Choroid plexus epithelial cell (primary cell): ENCODE measurements at regions not wholly inside any gene's neighbourhood (a gene's known extent, or its start where the extent isn't known, plus 50 kb on each side); places are given as distances from the start of the nearest gene placed in this dataset.

ENCODE experiments used
- DNase-seq: peaks from one replicate; pipeline ENCODE4 v3.0.0-alpha.2; 2010; ENCODE audit warnings: low read depth
- H3K4me3 ChIP-seq: 2 replicates; pipeline ENCODE4 v1.5.1; 2011; ENCODE audit warnings: low read depth, mild to moderate bottlenecking, control low read depth, low read length, moderate library complexity
- CTCF ChIP-seq: conservative IDR thresholded peaks from 2 replicates; pipeline ENCODE4 v1.5.1; 2011; ENCODE audit warnings: low read depth, mild to moderate bottlenecking, control low read depth, inconsistent platforms, low read length, moderate library complexity

- no peak for TF ChIP-seq CTCF
- H3K4me3 ChIP-seq: no peak overlapping the region
- DNase-seq: peak; percentile 63
Observed at GRCh38 chr17:83144421-83145357, 65.3 kb downstream of the METRNL start.

GRCh38 chr17:83145358-83145738 lies 65.9 kb downstream of the METRNL start:
- no peak for DNase-seq
- H3K4me3 ChIP-seq: no peak overlapping the region
- no peak for TF ChIP-seq CTCF

DNA sequence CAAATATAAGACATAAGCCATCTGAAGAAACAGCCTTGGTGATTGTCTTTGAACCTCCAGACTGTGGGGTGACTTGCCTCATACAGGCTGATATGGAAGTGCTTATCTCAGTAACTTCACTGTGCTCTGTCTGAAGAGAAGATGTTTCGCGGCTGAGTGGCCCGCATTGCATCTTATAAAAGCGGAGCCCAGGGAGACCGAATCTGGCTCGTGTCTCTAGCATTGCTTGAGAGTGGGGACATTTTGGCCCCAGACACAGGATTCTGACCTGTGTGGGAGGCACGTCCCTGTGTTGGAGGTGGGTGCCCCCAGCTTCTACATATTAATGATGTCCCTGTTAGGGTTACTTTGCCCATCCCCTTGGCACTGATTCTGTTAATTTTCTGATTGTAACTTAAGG lies 66.4 kb downstream of the METRNL start:
- H3K4me3 ChIP-seq: no peak overlapping the region
- no peak for DNase-seq
- TF ChIP-seq CTCF: no peak

DNA sequence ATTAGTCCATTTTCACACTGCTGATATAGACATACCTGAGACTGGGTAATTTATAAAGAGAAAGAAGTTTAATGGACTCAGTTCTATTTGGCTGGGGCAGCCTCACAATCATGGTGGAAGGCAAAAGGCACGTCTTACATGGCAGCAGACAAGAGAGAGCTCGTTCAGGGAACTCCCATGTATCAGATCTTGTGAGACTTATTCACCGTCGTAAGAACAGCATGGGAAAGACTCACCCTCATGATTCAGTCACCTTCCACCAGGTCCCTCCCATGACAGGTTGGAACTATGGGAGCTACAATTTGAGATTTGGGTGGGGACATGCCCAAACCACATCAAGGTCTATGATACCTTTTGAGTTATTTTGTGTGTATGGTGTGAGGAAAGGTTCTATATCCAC lies 66.9 kb downstream of the METRNL start:
- DNase-seq: no peak
- no peak overlapping the region for H3K4me3 ChIP-seq
- TF ChIP-seq CTCF: no peak

- no peak overlapping the region for H3K4me3 ChIP-seq
- TF ChIP-seq CTCF: no peak
- DNase-seq: no peak
Observed at GRCh38 chr17:83147280-83147679, 67.9 kb downstream of the METRNL start.

DNA sequence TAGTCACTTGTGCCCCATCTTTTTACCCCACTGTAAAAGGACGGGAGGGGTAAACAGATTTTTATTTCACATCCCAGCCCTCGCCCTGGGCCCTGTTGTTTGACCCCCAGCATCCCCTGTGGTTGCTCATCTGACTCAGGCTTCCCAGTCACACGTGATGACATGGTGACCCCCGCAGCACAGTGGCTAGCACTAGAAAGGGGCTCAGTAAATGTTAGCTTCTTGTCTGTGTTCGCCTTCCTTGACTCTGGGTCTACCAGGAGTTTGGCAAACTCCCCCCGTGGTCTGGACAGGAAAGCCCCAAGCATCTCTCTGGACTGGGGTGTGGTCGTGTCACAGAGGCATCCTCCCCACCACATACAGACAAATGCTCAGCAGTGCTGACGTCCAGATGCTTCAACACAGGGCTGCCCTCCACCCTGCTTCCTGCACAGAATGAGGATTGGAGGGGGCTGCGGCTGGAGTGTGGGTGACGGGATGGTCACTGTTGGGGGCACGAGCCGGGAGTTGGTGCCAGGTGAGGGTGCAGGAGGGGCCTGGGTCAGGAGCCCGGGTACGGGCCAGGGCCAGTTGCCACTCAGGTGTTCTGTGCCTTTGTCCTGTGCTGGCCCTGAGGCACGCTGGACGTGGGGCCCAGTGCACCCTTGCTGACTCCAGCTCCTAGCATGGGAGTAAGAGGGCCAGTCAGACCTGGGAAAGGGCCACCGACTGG lies 69.1 kb downstream of the METRNL start:
- DNase-seq: no peak
- no peak overlapping the region for H3K4me3 ChIP-seq

More for the DNA sequence above, 69.1 kb downstream of the METRNL start:
- no peak for TF ChIP-seq CTCF
